ENCODE measurements at regions not wholly inside any gene's neighbourhood (a gene's known extent, or its start where the extent isn't known, plus 50 kb on each side); places are given as distances from the start of the nearest gene placed in this dataset.

DNA sequence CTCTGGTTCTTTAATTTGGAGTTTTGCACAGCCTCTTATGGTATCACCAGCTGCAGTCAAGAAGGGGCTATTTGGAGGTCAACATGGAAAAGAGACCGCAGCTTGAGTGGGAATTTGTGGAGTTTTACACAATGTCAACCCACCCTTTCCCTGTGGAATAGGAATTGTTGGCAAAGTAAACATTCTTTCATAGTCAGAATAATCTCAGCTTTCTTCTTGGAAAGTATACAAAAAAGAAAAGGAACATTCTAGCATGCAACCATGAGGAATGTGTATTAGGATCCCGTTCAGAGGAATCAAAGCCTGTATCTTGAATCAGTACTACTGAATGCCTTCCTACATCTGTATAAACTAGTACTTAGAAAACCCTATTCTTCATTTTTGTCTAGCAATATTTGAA lies 107.6 kb downstream of the LURAP1L start:
- no peak overlapping the region for H3K4me3 ChIP-seq (ENCODE audit: low read depth, low read length)
- DNase-seq (ENCODE audit: low read depth), result peak; percentile 71
- TF ChIP-seq, protein P1, sequence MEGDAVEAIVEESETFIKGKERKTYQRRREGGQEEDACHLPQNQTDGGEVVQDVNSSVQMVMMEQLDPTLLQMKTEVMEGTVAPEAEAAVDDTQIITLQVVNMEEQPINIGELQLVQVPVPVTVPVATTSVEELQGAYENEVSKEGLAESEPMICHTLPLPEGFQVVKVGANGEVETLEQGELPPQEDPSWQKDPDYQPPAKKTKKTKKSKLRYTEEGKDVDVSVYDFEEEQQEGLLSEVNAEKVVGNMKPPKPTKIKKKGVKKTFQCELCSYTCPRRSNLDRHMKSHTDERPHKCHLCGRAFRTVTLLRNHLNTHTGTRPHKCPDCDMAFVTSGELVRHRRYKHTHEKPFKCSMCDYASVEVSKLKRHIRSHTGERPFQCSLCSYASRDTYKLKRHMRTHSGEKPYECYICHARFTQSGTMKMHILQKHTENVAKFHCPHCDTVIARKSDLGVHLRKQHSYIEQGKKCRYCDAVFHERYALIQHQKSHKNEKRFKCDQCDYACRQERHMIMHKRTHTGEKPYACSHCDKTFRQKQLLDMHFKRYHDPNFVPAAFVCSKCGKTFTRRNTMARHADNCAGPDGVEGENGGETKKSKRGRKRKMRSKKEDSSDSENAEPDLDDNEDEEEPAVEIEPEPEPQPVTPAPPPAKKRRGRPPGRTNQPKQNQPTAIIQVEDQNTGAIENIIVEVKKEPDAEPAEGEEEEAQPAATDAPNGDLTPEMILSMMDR (IDR thresholded peaks at IDR 0.05; ENCODE audit: insufficient read depth, low read depth, low read length), result no peak

DNA sequence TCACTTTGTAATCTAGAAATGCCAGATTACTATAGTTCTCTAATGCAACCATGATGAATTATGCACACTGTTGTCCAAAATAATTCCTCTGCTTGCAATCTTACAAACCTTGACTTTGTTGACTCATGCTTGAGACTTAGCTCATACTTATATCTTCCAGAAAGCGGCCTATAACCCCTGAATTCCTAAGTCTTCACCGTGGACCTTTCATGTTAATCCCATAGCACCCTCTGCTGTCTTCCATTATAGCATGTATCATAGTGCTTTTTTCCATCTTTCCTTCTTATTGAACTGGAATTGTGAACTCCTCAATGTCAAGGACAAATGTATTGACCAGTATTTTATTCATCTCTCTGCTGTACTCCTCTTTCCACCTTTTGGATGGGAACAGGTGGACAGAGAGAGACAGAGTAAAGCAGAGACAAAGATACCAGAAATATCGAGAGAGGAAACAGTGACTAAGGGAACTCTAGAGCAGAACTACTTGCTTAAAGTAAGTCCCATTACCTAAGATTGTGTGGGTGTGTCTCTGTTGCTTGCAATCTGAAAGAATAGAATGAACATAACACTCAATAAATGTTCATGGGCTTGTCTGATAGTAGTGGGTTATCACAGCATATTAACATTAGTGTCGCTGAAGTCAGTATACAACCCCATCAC lies 110.0 kb downstream of the LURAP1L start:
- peak; percentile 86 for DNase-seq (ENCODE audit: low read depth)
- H3K4me3 ChIP-seq (ENCODE audit: low read depth, low read length), result no peak overlapping the region
- TF ChIP-seq, protein P1 (IDR thresholded peaks at IDR 0.05; ENCODE audit: insufficient read depth, low read depth, low read length), result peak; percentile 63

DNA sequence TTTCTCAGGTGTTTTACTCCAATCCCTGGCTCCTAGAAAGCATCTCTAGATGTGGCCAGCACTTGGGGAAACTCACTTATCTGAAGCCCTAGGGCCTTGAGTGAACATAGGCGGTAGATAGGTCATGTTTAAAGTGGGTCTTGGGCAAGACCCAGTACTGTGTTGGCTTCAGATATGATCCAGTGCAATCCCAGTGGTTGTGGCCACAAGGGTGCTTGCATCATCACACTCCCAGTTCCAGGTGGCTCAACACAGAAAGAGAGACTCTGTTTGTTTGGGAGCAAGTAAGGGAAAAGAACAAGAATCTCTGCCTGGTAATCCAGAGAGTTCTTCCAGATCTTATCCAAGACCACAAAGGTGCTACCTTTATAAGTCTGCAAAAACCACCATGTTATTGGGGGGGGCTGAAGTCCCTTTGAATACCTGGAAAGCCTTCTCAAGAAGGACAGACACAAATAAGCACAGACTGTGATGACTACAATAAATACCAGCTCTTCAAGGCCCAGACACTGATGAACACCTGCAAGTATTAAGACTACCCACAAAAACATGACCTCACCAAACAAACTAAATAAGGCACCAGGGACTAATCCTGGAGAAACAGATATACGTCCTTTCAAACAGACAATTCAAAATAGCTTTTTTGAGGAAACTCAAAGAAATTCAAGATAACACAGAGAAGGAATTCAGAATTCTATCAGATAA lies 114.7 kb downstream of the LURAP1L start:
- TF ChIP-seq, protein P1 (IDR thresholded peaks at IDR 0.05; ENCODE audit: insufficient read depth, low read depth, low read length), result no peak
- DNase-seq (ENCODE audit: low read depth), result peak; percentile 25
- no peak overlapping the region for H3K4me3 ChIP-seq (ENCODE audit: low read depth, low read length)

DNA sequence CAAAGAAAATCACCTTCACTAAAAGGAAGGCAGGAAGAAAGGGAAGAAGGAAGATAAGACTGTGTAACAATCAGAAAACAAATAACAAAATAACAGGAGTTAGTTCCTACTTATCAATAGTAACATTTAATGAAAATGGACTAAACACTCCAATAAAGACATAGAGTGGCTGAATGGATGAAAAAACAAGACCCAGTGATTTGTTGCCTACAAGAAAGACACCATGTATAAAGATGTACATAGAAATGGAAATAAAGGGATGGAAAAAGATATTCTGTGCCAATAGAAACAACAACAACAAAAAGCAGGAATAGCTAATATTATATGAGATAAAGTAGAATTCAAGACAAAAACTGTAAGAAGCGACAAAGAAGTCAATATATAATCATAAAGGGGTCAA lies 116.8 kb downstream of the LURAP1L start:
- TF ChIP-seq, protein P1 (IDR thresholded peaks at IDR 0.05; ENCODE audit: insufficient read depth, low read depth, low read length), result no peak
- no peak for DNase-seq (ENCODE audit: low read depth)
- H3K4me3 ChIP-seq (ENCODE audit: low read depth, low read length), result no peak overlapping the region

DNA sequence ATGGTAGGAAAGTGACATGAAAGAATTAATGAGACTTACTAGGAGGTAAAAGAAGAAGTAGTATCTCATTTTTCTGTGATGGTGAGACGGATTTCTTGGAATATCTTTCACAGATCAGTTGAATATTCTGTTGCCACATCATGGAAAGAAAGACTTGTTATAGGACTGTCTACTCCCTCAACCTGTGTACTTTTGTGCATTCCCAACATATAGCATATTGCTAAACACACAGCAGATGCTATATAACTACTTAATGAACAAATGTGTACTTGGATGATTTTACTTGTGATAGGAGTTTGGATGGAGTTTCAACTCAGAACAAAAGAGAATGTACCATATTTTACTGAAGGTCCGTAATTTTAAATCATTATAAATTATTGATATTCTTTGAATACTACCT lies 128.5 kb downstream of the LURAP1L start:
- no peak for DNase-seq (ENCODE audit: low read depth)
- TF ChIP-seq, protein P1 (IDR thresholded peaks at IDR 0.05; ENCODE audit: insufficient read depth, low read depth, low read length), result no peak
- H3K4me3 ChIP-seq (ENCODE audit: low read depth, low read length), result no peak overlapping the region

DNA sequence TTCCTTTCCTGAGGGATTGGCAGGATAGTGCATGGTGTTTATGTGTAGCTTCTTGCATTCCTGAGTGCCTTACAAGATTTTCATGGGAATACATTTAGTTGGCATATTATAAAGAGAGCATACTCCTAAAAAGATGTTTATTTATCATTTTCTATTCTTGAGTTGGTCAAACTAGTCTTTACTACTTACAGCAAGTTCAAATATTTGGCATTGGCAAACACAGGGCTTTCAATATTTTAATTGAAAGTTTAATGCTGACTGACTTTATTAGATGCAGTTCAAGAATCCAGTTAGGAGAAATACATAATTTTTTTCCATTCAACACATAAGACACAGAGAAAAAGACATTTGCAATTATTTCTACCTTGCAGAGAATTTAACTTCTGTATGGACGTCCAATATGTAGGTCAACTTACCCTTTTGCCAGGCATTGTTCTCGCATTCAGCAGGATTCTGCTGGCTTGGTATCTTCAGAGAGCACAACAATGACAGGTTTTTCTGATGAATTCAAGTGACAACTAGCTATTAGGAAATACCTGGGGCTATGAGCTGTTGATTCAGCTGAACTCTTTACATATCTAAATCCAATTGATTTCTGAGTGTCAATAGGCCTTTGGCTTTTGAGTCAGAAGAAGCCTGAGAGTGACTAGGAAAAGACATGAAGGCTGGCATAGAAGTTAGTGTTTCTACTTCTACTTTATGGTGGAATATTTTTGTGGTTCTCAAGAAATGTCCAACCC lies 129.6 kb downstream of the LURAP1L start:
- TF ChIP-seq, protein P1 (IDR thresholded peaks at IDR 0.05; ENCODE audit: insufficient read depth, low read depth, low read length), result no peak
- DNase-seq (ENCODE audit: low read depth), result no peak
- no peak overlapping the region for H3K4me3 ChIP-seq (ENCODE audit: low read depth, low read length)

Measured in fibroblast of villous mesenchyme (primary cell).